Hepatocyte (in vitro differentiated cells): ENCODE measurements at regions not wholly inside any gene's neighbourhood (a gene's known extent, or its start where the extent isn't known, plus 50 kb on each side); places are given as distances from the start of the nearest gene placed in this dataset.

Source experiments
- DNase-seq: peaks from one replicate; pipeline ENCODE4 v3.0.0-alpha.2; 2016; ENCODE audit warnings: low spot score
- H2AFZ ChIP-seq: fragments of 200-600 bp; sonication (generic); 2 replicates; pipeline ENCODE4 v1.6.0; 2016; ENCODE audit warnings: antibody characterized with exemption, mild to moderate bottlenecking
- H3K27ac ChIP-seq: fragments of 200-600 bp; sonication (generic); 2 replicates; pipeline ENCODE4 v1.5.1; 2016; ENCODE audit warnings: mild to moderate bottlenecking
- H3K27me3 ChIP-seq: fragments of 200-600 bp; sonication (generic); 2 replicates; pipeline ENCODE4 v1.6.1; 2016
- H3K36me3 ChIP-seq: fragments of 200-600 bp; sonication (generic); replicated peaks from 2 replicates; pipeline ENCODE4 v1.5.1; 2016; ENCODE audit warnings: low read depth; ENCODE audit not compliant: insufficient read depth
- H3K4me1 ChIP-seq: fragments of 200-600 bp; sonication (generic); 2 replicates; pipeline ENCODE4 v1.5.1; 2016; ENCODE audit warnings: mild to moderate bottlenecking, moderate library complexity; ENCODE audit not compliant: insufficient read depth
- H3K4me2 ChIP-seq: fragments of 200-600 bp; sonication (generic); 2 replicates; pipeline ENCODE4 v1.6.0; 2016
- H3K4me3 ChIP-seq: fragments of 200-600 bp; sonication (generic); 2 replicates; pipeline ENCODE4 v1.5.1; 2016; ENCODE audit warnings: mild to moderate bottlenecking
- H3K79me2 ChIP-seq: fragments of 200-600 bp; sonication (generic); 2 replicates; pipeline ENCODE4 v1.6.0; 2017; ENCODE audit warnings: mild to moderate bottlenecking
- H3K9me2 ChIP-seq: fragments of 200-600 bp; sonication (generic); replicated peaks from 2 replicates; pipeline ENCODE4 v1.6.0; 2017; ENCODE audit warnings: mild to moderate bottlenecking; ENCODE audit not compliant: insufficient read depth
- H3K9me3 ChIP-seq: fragments of 200-600 bp; sonication (generic); 2 replicates; pipeline ENCODE4 v1.5.1; 2016; ENCODE audit warnings: low read depth, mild to moderate bottlenecking
- H4K20me1 ChIP-seq: fragments of 200-600 bp; sonication (generic); 2 replicates; pipeline ENCODE4 v1.6.0; 2016; ENCODE audit warnings: mild to moderate bottlenecking; ENCODE audit not compliant: insufficient read depth, poor library complexity, severe bottlenecking
- EZH2 ChIP-seq: fragments of 200-600 bp; sonication (generic); IDR thresholded peaks from 2 replicates; pipeline ENCODE4 v1.6.1; 2016; ENCODE audit warnings: antibody characterized with exemption, mild to moderate bottlenecking, borderline replicate concordance
- EZH2phosphoT487 ChIP-seq: fragments of 200-600 bp; sonication (generic); IDR thresholded peaks from one replicate; pipeline ENCODE4 v1.6.1; 2018; ENCODE audit warnings: antibody characterized with exemption, mild to moderate bottlenecking, low read depth, moderate library complexity; ENCODE audit not compliant: unreplicated experiment, severe bottlenecking
- WGBS: methylation state at CpG from one replicate; pipeline ENCODE4 v1.1.6; 2016; ENCODE audit warnings: low lambda C conversion rate; ENCODE audit errors: missing lambda C conversion rate; 5-methylcytosine and 5-hydroxymethylcytosine counted together
- TF ChIP-seq, protein P1 (sequence below): fragments of 200-600 bp; sonication (generic); IDR thresholded peaks from 2 replicates; pipeline ENCODE4 v1.5.1; 2016; ENCODE audit warnings: antibody characterized with exemption, mild to moderate bottlenecking; ENCODE audit not compliant: poor library complexity

DNA sequence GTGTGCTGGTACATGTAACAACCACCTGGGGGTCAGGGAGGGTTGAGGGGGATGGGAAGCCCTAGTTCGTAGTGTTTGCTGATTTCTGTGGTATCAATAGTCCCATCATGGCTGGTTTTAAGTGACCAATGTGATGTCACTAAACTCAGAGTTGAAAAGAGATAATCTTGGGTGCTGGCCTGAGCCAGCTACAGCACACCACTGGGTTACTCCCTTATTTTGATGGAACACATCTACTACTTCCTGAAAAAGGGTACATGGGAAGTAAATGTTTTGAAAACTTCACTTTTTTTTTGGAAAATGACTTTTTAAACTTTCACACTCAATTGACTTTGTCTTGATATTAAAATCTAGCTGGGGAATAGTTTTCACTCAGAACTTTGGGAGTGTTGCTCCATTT is 87.0 kb upstream of the CXCR4 start:
- Histone ChIP-seq H3K9me3 (no peaks in the 10 kb centered on the region), H3K4me3 (no peak overlapping the region), H3K79me2 (no peaks in the 10 kb centered on the region), H3K36me3 (no peaks in the 10 kb centered on the region), H3K27ac (no peak overlapping the region), H4K20me1 (no peaks in the 10 kb centered on the region), H3K4me2 (no peak overlapping the region), H3K27me3 (no peaks in the 10 kb centered on the region), H3K4me1 (peaks cover 8% of the 10 kb centered on the region), H2AFZ (no peak overlapping the region), H3K9me2 (no peaks in the 10 kb centered on the region)
- 100% methylated on average over 1 of the region's 1 CpG for WGBS
- TF ChIP-seq, protein P1, sequence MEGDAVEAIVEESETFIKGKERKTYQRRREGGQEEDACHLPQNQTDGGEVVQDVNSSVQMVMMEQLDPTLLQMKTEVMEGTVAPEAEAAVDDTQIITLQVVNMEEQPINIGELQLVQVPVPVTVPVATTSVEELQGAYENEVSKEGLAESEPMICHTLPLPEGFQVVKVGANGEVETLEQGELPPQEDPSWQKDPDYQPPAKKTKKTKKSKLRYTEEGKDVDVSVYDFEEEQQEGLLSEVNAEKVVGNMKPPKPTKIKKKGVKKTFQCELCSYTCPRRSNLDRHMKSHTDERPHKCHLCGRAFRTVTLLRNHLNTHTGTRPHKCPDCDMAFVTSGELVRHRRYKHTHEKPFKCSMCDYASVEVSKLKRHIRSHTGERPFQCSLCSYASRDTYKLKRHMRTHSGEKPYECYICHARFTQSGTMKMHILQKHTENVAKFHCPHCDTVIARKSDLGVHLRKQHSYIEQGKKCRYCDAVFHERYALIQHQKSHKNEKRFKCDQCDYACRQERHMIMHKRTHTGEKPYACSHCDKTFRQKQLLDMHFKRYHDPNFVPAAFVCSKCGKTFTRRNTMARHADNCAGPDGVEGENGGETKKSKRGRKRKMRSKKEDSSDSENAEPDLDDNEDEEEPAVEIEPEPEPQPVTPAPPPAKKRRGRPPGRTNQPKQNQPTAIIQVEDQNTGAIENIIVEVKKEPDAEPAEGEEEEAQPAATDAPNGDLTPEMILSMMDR, result no peak
- TF ChIP-seq EZH2phosphoT487 (no peak), EZH2 (no peak)
- no peak for DNase-seq

DNA sequence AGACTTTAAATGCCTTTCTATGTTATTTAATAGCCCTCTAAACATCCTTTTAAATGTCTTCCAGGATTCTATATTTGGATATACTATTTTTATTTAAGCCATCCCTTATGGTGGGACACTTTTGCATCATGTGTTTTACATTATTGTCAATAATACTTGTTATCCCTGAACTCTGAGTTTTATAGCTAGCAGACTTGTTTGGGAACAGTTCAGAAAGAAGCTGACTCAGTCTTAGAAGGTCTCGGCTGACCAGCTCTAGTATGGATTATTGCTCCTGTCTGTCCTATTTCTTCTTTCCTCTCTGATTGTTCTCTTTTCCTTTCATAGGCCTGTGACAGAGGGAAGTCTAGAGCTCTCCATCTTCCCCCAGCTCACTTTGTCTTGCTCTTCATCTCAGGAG is 77.3 kb upstream of the CXCR4 start:
- Histone ChIP-seq H3K36me3 (no peaks in the 10 kb centered on the region), H2AFZ (no peak overlapping the region), H3K27ac (no peak overlapping the region), H3K9me3 (no peaks in the 10 kb centered on the region), H3K4me2 (no peak overlapping the region), H3K4me3 (no peak overlapping the region), H4K20me1 (no peaks in the 10 kb centered on the region), H3K4me1 (no peaks in the 10 kb centered on the region), H3K9me2 (no peaks in the 10 kb centered on the region), H3K79me2 (no peaks in the 10 kb centered on the region), H3K27me3 (no peaks in the 10 kb centered on the region)
- no peak for TF ChIP-seq EZH2phosphoT487
- no peak for TF ChIP-seq EZH2
- TF ChIP-seq, protein P1, result no peak
- WGBS, result 52% methylated on average over 1 of the region's 1 CpG
- DNase-seq, result no peak

DNA sequence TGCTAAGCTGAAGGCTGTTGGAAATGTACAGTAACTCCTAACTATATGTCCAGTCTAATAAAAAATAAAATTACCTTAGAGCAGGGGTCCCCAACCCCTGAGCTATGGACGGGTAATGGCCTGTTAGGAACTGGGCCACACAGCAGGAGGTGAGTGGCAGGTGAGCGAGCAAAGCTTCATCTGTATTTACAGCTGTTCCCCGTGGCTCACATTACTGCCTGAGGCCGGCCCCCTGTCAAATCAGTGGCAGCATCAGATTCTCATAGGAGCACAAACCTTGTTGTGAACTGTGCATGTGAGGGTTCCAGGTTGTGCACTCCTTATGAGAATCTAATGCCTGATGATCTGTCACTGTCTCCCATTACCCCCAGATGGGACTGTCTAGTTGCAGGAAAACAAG is 73.1 kb upstream of the CXCR4 start:
- H3K36me3 ChIP-seq, result no peaks in the 10 kb centered on the region
- no peaks in the 10 kb centered on the region for H3K4me1 ChIP-seq
- H3K79me2 ChIP-seq, result no peaks in the 10 kb centered on the region
- H3K9me3 ChIP-seq, result no peaks in the 10 kb centered on the region
- no peak for TF ChIP-seq EZH2phosphoT487
- no peak for DNase-seq
- no peaks in the 10 kb centered on the region for H3K9me2 ChIP-seq
- no peak overlapping the region for H3K4me2 ChIP-seq
- WGBS, result 78% methylated on average over 4 of the region's 4 CpGs
- H4K20me1 ChIP-seq, result no peaks in the 10 kb centered on the region
- H2AFZ ChIP-seq, result no peak overlapping the region
- H3K27ac ChIP-seq, result no peak overlapping the region
- no peaks in the 10 kb centered on the region for H3K27me3 ChIP-seq
- H3K4me3 ChIP-seq, result no peak overlapping the region

DNA sequence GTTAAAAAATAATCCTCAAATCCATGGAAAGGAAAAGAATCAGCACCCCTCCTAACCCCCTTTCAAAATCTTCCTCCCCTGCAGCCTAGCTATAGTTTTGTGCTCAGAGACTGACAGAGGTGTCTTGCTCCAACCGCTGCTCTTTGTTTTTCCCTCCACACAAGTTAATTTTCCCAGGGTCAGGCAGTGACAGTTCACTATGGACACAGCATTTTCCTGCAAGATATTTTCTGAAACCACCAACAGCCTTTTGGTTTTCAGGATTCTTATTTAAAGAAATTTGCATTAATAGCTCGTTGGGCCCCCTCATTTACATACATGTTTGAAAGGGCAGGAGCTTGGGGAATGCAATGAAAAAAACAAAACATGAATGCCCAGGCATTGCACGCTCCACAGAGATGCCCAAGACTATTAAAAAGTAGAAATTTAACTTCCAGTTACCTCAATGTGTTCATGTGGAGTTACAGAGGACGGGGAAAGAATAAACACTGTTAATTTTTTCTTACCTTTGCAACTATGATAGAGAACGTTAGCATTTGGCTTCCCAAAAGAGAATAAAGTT is 71.4 kb upstream of the CXCR4 start:
- H3K9me2 ChIP-seq, result no peaks in the 10 kb centered on the region
- no peaks in the 10 kb centered on the region for H3K27me3 ChIP-seq
- no peaks in the 10 kb centered on the region for H3K9me3 ChIP-seq
- H3K4me3 ChIP-seq, result no peak overlapping the region
- no peaks in the 10 kb centered on the region for H3K79me2 ChIP-seq
- TF ChIP-seq, protein P1, result no peak
- TF ChIP-seq EZH2phosphoT487 (no peak), EZH2 (no peak)
- H3K27ac ChIP-seq, result no peak overlapping the region
- H4K20me1 ChIP-seq, result no peaks in the 10 kb centered on the region
- no peaks in the 10 kb centered on the region for H3K4me1 ChIP-seq
- 64% methylated on average over 5 of the region's 5 CpGs for WGBS
- DNase-seq, result no peak
- no peak overlapping the region for H3K4me2 ChIP-seq
- no peak overlapping the region for H2AFZ ChIP-seq
- no peaks in the 10 kb centered on the region for H3K36me3 ChIP-seq
